NCI-H345 treated with DMSO at 0.1 percent for 48 hours (cell line): ENCODE measurements at regions not wholly inside any gene's neighbourhood (a gene's known extent, or its start where the extent isn't known, plus 50 kb on each side); places are given as distances from the start of the nearest gene placed in this dataset.
"Not testable (repeated sequence)": the region's sequence is repeated elsewhere in the genome, so short reads cannot be mapped to it uniquely, and the experiment has no call there.

Source experiments
- DNase-seq: peaks from one replicate; lab custom pipeline; 2025; ENCODE audit not compliant: unreplicated experiment; lab: John Stamatoyannopoulos, UW

DNA sequence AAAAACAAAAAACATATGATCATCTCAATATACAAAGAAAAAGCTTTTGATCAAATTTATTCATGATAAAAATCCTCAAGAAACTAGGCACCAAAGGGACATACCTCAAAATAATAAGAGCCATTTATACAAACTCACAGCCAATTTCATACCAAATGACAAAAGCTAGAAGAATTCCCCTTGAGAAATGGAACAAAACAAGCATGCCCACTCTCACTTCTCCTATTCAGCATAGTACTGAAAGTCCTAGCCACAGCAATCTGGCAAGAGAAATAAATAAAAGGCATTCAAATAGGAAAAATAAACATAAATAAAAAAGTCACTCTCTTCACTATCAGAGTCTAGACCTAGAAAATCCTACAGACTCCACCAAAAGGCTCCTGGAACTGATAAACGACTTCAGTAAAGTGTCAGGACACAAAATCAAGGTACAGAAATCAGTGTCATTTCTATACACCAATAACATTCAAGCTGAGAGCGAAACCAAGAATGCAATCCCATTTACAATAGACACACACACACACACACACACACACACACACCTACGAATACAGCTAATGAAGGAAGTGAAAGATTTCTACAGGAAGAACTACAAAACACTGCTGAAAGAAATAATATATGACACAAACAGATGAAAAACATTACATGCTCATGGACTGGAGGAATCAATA is 1486.2 kb upstream of the SEL1L start:
- no peak for DNase-seq

DNA sequence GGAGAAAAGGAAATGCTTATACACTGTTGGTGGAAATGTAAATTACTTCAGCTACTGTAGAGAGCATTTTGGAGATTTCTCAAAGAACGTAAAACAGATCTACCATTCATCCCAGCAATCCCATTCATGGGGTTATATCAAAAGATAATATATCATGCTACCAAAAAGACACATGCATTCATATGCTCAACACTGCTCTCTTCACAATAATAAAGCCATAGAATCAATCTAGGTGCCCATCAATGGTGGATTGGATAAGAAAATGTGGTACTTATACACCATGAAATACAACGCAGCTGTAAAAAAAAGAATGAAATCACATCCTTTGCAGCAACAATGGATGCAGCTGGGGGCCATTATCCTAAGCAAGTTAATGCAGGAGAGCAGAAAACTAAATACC is 1487.7 kb upstream of the SEL1L start:
- DNase-seq, result no peak

DNA sequence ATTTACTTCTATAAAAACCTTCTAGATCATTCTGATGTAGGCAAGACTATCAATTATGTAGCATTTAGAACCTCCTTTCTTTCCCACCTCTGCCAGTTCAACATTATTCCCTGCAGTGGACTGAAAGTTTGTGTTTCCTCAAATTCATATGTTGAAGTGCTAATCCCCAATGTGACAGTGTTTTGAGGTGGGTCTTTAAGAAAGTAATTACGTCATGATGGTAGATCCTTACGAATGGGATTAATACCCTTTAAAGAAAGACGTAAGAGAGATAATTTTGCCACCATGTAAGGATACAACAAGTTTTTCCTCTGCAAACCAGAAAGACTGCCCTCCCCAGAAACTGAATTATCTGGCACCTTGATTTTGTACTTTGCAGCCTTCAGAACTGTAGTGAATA is 1489.7 kb upstream of the SEL1L start:
- DNase-seq, result no peak

- DNase-seq, result no peak
Observed at GRCh38 chr14:83041224-83041623, 1507.6 kb upstream of the SEL1L start.

DNA sequence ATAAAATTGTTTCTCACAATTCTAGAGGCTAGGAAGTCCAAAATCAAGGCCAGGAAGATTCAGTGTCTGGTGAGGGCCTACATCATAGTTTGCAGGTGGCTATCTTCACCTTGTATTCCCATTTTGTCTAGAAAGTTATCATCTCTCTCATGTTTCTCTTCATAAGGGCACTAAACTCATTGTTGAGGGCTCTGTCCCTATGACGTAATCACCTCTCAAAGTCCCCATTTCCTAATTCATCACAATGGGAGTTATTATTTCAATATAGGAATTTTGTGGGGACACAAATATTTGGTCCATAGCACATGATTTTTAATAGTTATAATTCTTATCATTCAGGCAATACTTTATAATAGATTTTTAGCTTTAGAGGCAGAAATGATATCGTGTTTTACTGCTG is 1509.2 kb upstream of the SEL1L start:
- no peak for DNase-seq

- DNase-seq, result no peak
Observed at GRCh38 chr14:83044001-83044400, 1510.3 kb upstream of the SEL1L start.

GRCh38 chr14:83047059-83047830 is 1513.6 kb upstream of the SEL1L start:
- no peak for DNase-seq

- no peak for DNase-seq
Observed at GRCh38 chr14:83053022-83053710, 1519.5 kb upstream of the SEL1L start.

DNA sequence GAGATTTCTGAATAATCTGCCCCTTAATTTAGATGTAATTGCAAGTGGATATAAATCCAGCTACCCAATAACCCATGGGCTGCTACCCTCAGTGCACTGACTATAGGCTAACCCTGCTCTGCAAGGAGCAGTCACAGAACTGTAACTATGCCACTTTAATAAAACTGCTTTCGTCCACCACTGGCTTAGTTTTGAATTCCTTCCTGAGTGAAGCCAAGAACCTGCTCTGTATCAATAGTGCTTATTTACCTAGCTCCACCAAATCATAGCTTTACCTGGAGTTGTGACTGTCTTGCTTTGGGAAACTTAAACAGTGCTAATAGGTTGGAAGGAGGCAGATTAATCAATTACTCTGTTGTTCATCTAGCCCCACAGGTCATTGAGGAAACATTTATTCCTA is 1524.4 kb upstream of the SEL1L start:
- DNase-seq, result no peak

DNA sequence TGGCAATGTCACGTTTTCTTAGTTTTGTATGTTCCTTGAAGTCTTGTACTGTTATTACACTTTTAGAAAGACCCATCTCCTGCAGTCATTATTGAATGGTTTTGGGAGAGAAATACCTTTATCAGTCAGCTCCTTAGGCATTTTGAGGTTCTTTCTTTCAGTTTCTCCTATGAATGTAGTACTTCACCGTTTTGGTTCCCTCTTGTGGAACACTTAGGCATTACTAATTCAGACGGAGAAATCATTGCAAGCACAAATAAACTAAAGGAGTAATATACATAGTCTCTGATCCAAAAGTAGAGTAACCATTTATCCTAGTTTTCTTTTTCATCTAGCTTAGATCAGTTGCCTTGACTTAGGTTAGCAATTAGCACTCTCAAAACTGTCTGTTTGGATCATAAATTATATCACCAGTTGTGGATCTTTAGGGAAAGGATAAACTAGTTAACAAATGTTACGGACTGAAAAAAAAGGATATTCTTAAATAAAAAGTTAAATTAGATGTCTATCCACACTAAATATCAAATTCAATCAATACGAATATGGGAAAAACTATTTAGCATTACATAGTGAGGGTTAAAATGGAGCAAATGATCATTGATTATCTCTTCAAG is 1538.3 kb upstream of the SEL1L start:
- no peak for DNase-seq

DNA sequence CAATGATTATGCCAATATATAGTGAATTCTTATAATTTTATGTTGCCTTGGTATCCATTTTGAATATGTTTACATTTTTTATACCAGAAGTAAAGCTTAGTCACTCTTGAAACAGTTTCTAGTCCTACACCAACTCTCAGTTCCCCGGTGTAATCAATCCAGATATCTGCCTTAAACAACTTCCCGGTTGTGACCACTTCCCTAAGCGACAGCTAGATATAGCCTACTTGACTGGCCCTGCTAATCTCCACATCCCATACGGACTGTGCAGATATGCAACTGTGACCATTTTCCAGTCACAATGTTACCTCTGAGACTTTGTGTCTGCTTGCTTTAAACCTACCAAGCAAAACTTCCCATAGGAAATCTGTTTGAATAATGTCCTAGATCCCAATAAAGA is 1551.5 kb upstream of the SEL1L start:
- DNase-seq, result no peak

DNA sequence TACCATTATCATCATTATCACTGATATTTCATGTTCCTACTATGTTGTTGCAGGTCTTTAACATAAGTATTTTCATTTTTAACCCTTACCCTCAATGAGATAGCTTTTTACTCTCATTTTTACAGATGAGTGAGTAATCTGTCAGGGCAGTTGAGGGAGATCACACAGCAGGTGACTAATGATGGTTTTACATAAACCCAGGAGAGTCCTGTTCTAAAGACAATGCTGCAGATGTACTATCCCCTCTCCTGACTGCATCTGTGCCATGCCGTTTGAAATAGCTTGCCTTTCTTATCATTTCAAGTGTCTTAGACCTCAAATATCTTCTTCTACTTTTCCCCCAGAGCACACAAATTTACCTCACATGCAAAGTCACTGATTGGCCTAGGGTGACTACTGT is 1552.1 kb upstream of the SEL1L start:
- no peak for DNase-seq

DNA sequence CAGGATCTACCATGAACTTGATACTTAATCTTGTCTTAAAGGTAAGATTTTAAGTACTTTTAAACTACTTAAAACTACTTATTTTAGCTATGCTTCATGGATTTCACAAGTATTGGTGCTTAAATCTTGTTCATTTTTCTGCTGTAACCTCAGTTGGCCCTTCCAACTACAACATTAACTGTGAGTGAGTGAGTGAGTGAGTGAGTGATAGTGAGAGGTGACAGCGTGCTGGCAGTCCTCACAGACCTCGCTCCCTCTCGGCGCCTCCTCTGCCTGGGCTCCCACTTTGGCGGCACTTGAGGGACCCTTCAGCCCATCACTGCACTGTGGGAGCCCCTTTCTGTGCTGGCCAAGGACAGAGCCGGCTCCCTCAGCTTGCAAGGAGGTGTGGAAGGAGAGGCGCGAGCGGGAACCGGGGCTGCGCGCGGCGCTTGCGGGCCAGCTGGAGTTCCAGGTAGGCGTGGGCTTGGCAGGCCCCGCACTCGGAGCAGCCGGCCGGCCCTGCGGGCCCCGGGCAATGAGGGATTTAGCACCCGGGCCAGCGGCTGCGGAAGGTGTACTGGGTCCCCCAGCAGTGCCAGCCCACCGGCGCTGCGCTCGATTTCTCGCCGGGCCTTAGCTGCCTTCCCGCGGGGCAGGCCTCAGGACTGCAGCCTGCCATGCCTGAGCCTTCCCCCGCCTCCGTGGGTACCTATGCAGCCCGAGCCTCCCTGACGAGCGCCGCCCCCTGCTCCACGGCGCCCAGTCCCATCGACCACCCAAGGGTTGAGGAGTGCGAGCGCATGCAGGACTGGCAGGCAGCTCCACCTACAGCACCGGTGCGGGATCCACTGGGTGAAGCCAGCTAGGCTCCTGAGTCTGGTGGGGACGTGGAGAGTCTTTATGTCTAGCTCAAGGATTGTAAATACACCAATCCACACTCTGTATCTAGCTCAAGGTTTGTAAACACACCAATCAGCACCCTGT is 1558.6 kb upstream of the SEL1L start:
- DNase-seq, result not testable (repeated sequence)

DNA sequence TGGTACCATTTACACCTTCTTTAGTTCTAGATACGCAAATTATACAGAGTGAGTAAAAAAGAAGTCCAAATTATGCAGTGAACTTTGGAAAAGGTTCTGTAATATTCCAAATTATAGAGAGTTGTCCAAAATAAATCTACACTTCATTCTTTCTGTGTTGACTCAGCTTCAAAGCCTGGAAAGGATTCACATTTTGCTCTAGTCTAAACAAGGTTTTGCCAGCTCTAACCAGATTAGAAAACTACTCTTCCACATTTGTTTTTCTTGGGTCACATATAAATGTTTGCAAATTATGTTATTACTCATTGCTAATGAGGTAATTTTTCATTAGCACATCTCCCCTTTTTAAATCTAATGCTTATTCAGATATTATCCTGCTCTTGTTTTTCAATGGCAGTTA is 1562.4 kb upstream of the SEL1L start:
- DNase-seq, result no peak

GRCh38 chr14:83101846-83102245 is 1568.2 kb upstream of the SEL1L start:
- DNase-seq, result no peak

DNA sequence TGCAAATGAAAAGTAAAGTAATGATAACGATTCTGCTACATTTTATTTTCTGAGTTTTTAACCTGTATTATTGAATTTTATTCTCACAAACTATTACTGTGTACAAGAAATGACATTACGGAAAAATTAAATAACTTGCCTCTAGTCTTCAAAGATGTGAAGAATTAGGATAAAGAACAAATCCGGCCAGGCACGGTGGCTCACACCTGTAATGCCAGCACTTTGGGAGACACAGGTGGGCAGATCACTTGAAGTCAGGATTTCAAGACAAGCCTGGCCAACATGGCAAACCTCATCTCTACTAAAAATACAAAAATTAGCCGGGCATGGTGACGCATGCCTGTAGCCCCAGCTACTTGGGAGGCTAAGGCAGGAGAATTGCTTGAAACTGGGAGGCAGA is 1584.4 kb upstream of the SEL1L start:
- DNase-seq, result no peak

DNA sequence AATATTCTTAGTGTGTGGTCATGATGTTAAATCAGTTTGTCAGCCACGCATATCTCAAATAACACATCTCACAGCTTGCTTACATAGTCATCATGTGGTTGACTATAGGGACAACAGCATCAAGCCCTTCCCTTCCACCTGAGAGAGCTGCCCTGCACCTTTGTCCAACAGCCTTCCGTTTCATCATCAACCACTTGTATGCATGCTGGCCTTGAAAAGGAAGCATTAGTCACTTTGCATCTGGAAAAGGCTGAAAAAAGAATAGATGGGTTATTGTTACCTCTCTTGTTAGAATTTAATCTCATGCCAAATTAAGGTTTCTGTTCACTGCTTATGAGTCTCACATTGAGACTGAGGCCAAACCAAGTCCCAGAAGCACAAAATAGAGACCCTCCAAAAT is 1586.5 kb upstream of the SEL1L start:
- DNase-seq, result no peak

- no peak for DNase-seq
Observed at GRCh38 chr14:83126076-83126475, 1592.4 kb upstream of the SEL1L start.

- DNase-seq, result no peak
Observed at GRCh38 chr14:83128783-83129182, 1595.1 kb upstream of the SEL1L start.

- no peak for DNase-seq
Observed at GRCh38 chr14:83129496-83129895, 1595.8 kb upstream of the SEL1L start.
